ENCODE measurements at regions not wholly inside any gene's neighbourhood (a gene's known extent, or its start where the extent isn't known, plus 50 kb on each side); places are given as distances from the start of the nearest gene placed in this dataset.

DNA sequence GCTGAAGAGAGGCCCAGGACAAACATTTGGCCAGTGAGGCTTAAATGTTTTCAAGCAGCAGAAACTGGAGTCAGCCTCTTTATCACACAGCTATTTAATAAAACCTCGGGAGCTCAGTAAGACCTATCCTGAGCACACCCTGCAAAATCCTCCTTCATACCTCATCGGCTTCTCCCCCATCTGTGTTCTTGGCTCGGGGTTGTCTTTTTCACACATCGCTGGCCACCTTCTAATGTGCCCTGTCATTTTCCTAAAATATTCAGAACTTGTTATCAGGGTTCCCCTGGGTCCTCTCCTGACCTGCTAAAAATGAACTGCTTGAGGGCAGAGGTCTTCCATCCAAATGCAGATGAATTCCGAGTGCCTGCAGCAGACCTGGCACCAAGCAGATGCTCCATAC lies 310.3 kb upstream of the AKR1E2 start:
- in situ Hi-C loops (cut with MboI): no loop called here
- Histone ChIP-seq H2AFZ (ENCODE audit: low read depth, low read length) (no peak overlapping the region), H3K9me1 (ENCODE audit: control insufficient read depth, insufficient read depth, low read length) (no peaks in the 10 kb centered on the region), H3K27ac (ENCODE audit: extremely low read depth, low read depth, low read length) (no peak overlapping the region), H3K27me3 (ENCODE audit: control insufficient read depth in 2 of 2, insufficient read depth in 2 of 2, low read length in 2 of 2) (peaks cover 0 to 12% of the 10 kb centered on the region in 2 experiments; a peak in 3 of 5 replicates), H4K20me1 (replicated peaks; ENCODE audit: control insufficient read depth, insufficient read depth, low read length) (no peaks in the 10 kb centered on the region), H3K4me2 (ENCODE audit: insufficient read depth, low read length) (no peak overlapping the region), H3K79me2 (ENCODE audit: control insufficient read depth, insufficient read depth, low read length) (no peaks in the 10 kb centered on the region), H3K4me1 (replicated peaks in 1 of 2; ENCODE audit: control insufficient read depth in 2 of 2, insufficient read depth in 2 of 2, low read length in 2 of 2) (no peaks in the 10 kb centered on the region), H3K9me3 (replicated peaks; ENCODE audit: control insufficient read depth, insufficient read depth, low read depth, low read length) (no peaks in the 10 kb centered on the region), H3K36me3 (ENCODE audit: control insufficient read depth, insufficient read depth, low read length) (no peaks in the 10 kb centered on the region), H3K4me3 (no peak overlapping the region), H3K9ac (ENCODE audit: insufficient read depth in 1 of 2, low read depth in 2 of 2, low read length in 2 of 2) (no peak overlapping the region)
- ChIA-PET POLR2A (interaction anchor here (1.1 kb wide), 1 partner anchor 14 kb away, joined by 3 read pairs; no protein-coding TSS in a partner anchor), CTCF (ENCODE audit: low intra/inter-chr PET ratio) (no interaction called here)
- ATAC-seq: no peak
- BruUV-seq (replicated peaks): no TSS peak
- intact Hi-C loops (cut with micrococcal nuclease): no loop called here
- no peak for FAIRE-seq
- 6% methylated on average over 5 of the region's 5 CpGs for WGBS (ENCODE audit: insufficient coverage, low coverage, missing lambda C conversion rate)
- TF ChIP-seq RBM39 (optimal IDR thresholded peaks at IDR 0.05; ENCODE audit: low read depth, low read length) (no peak), MBD2 (IDR thresholded peaks at IDR 0.05; ENCODE audit: borderline replicate concordance, low read depth) (no peak), ZNF507 (tag; conservative IDR thresholded peaks at IDR 0.05) (no peak), POLR3G (IDR thresholded peaks at IDR 0.05; ENCODE audit: extremely low read depth, insufficient read length, insufficient replicate concordance) (no peak), RBM15 (IDR thresholded peaks at IDR 0.05; ENCODE audit: insufficient read depth, low read length) (no peak), JUN (IDR thresholded peaks at IDR 0.05; ENCODE audit: borderline replicate concordance, low read depth, low read length) (no peak), JUN (CRISPR knock-in tag; IDR thresholded peaks at IDR 0.05; ENCODE audit: borderline replicate concordance) (no peak), NCOA1 (IDR thresholded peaks at IDR 0.05; ENCODE audit: low read depth) (no peak), MTA2 (IDR thresholded peaks at IDR 0.05; ENCODE audit: low read depth) (no peak), EP400 (IDR thresholded peaks at IDR 0.05) (no peak), SRSF9 (IDR thresholded peaks at IDR 0.05; ENCODE audit: borderline replicate concordance, low read depth, low read length) (no peak), U2AF2 (optimal IDR thresholded peaks at IDR 0.05; ENCODE audit: low read depth, low read length) (no peak), ZC3H11A (IDR thresholded peaks at IDR 0.05; ENCODE audit: low read depth, low read length) (no peak), KLF1 (tag; IDR thresholded peaks at IDR 0.05) (no peak), RUNX1 (IDR thresholded peaks at IDR 0.05; ENCODE audit: low read depth) (no peak)
- TF ChIP-seq, protein P1, sequence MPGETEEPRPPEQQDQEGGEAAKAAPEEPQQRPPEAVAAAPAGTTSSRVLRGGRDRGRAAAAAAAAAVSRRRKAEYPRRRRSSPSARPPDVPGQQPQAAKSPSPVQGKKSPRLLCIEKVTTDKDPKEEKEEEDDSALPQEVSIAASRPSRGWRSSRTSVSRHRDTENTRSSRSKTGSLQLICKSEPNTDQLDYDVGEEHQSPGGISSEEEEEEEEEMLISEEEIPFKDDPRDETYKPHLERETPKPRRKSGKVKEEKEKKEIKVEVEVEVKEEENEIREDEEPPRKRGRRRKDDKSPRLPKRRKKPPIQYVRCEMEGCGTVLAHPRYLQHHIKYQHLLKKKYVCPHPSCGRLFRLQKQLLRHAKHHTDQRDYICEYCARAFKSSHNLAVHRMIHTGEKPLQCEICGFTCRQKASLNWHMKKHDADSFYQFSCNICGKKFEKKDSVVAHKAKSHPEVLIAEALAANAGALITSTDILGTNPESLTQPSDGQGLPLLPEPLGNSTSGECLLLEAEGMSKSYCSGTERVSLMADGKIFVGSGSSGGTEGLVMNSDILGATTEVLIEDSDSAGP (CRISPR knock-in tag; IDR thresholded peaks at IDR 0.05): no peak
- TF ChIP-seq, protein P2, sequence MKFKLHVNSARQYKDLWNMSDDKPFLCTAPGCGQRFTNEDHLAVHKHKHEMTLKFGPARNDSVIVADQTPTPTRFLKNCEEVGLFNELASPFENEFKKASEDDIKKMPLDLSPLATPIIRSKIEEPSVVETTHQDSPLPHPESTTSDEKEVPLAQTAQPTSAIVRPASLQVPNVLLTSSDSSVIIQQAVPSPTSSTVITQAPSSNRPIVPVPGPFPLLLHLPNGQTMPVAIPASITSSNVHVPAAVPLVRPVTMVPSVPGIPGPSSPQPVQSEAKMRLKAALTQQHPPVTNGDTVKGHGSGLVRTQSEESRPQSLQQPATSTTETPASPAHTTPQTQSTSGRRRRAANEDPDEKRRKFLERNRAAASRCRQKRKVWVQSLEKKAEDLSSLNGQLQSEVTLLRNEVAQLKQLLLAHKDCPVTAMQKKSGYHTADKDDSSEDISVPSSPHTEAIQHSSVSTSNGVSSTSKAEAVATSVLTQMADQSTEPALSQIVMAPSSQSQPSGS (CRISPR knock-in tag; IDR thresholded peaks at IDR 0.05): no peak
- TF ChIP-seq, protein P3, sequence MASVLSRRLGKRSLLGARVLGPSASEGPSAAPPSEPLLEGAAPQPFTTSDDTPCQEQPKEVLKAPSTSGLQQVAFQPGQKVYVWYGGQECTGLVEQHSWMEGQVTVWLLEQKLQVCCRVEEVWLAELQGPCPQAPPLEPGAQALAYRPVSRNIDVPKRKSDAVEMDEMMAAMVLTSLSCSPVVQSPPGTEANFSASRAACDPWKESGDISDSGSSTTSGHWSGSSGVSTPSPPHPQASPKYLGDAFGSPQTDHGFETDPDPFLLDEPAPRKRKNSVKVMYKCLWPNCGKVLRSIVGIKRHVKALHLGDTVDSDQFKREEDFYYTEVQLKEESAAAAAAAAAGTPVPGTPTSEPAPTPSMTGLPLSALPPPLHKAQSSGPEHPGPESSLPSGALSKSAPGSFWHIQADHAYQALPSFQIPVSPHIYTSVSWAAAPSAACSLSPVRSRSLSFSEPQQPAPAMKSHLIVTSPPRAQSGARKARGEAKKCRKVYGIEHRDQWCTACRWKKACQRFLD (CRISPR knock-in tag; IDR thresholded peaks at IDR 0.05): no peak
- TF ChIP-seq, protein P4, sequence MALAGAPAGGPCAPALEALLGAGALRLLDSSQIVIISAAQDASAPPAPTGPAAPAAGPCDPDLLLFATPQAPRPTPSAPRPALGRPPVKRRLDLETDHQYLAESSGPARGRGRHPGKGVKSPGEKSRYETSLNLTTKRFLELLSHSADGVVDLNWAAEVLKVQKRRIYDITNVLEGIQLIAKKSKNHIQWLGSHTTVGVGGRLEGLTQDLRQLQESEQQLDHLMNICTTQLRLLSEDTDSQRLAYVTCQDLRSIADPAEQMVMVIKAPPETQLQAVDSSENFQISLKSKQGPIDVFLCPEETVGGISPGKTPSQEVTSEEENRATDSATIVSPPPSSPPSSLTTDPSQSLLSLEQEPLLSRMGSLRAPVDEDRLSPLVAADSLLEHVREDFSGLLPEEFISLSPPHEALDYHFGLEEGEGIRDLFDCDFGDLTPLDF (CRISPR knock-in tag; IDR thresholded peaks at IDR 0.05): no peak
- no peak for DNase-seq (ENCODE audit: extremely low read depth in 1 of 4, low spot score in 3 of 4)

Measured in K562 (cell line).